HG02884 (cell line): ENCODE measurements at regions not wholly inside any gene's neighbourhood (a gene's known extent, or its start where the extent isn't known, plus 50 kb on each side); places are given as distances from the start of the nearest gene placed in this dataset.
"Not testable (repeated sequence)": the region's sequence is repeated elsewhere in the genome, so short reads cannot be mapped to it uniquely, and the experiment has no call there.

Source experiments
- ATAC-seq: cut with Tn5 transposase; IDR thresholded peaks from one replicate; pipeline ENCODE4 v1.9.1; 2021; ENCODE audit warnings: mild to moderate bottlenecking, moderate library complexity; ENCODE audit not compliant: unreplicated experiment

GRCh38 chr6:97669191-97670031 is 386.4 kb upstream of the MMS22L start:
- peak; percentile 97 for ATAC-seq

DNA sequence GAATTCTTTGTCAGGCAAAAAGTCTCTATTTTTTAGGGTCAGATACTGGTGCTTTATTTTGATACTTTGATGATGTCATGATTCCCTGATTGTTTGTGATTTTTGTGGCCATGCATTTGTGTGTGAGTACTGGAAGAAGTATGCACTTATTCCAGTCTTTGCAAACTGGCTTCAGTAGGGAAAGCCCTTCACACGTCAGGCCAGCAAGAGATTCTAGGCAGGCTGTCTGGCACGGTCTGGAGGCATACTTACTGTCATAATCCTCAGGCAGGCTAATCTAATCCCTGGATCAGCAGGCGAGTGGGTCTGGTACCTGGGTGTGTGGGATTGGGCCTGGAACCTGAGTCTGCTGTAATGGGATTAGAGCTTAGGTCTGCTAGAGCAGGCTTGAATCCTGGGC is 391.8 kb upstream of the MMS22L start:
- ATAC-seq: no peak

DNA sequence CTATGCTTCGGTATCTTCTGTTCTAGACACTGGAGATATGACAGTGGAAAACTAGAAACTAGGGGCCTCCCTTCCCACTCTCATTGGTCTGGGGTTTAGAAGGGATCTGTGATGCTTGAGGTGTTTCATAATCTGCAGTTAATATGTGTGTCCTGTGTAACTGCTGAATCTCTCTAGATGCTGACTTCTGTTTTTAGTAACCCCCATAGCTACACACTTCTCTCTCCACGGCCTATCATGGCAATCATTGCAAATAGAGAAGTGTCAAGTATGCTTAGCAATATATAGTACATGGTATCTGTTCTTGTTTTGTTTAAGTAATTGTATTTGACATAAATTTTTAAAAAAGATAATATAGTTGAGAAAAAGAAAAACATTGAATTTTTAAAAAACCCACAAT is 394.6 kb upstream of the MMS22L start:
- peak; percentile 51 for ATAC-seq

DNA sequence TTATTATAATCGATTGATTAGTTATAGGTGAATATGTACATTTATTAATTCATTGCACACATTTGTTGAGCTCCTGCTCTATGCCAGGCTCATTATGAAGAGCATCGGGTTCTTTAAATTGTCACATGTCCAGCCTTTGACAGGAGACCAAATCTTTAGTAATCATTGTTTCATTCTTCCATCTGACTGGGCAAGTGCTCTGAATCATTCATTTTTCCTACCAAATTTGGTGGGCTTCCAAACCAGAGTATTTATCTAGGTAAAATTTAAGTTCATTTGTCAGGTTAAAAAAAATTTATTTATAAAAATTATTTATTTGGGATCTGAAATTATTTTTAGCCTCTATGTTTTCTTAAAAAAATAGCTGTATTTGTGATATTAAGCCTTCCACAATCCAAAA is 404.9 kb upstream of the MMS22L start:
- ATAC-seq: no peak

GRCh38 chr6:97689078-97689754 is 406.2 kb upstream of the MMS22L start:
- ATAC-seq: no peak

DNA sequence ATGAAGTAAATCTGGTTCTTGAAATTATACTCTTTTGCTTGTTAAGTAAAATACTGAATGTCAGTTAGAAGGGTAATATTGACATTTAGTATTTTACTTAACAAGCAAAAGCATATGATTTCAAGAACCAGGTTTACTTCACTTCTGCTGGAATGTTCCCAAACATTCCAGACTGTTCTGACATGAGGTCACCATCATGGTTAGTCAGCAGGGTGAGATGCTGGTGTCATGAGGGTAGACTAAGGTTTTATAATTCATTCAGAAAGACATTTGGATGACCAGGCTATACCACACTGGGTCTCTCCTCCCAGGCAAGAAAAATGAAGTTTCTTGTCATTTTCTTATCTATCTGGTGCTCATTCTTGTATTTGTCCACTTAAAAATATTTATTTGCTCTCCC is 414.4 kb upstream of the MMS22L start:
- ATAC-seq: no peak

DNA sequence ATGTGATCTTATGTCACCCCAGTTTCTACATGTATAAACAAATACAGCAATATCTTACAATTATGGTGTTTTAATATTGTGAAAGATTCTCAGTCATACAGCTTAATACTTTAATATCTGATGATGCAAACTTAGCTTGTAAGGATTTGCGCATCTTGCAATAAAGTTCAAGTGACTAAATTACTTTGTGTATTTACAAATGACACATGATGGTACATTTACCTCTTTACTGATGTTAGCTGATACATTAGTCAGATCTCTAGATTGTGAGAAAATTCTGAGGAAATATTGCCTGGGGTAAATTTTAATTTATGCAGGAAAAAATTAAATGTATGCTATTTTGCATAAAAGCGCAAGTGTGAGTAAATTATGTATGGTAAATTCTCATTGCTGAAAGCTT is 418.8 kb upstream of the MMS22L start:
- no peak for ATAC-seq

GRCh38 chr6:97702248-97702647 is 419.2 kb upstream of the MMS22L start:
- no peak for ATAC-seq

- ATAC-seq: no peak
Measured at GRCh38 chr6:97703661-97704060, 420.6 kb upstream of the MMS22L start.

DNA sequence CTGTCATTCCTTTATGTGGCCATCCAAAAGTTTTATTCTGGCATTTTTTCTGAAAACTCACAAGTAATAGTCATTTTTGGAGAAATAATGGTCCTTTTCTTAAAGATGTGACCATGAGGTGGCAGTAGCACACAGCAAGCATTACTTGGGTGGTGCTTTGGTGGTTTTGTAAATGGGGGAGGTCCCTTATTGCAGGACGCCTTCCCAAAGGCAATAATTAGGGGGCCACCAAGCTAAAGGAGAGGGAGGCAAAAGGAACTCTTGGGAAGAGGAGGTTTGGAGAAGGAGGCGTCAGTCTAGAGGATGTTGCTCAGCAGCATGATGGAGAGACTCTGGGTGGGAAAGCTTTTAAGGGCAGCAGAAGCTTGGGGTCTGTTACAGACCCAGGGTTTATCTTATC is 422.6 kb upstream of the MMS22L start:
- ATAC-seq: no peak

DNA sequence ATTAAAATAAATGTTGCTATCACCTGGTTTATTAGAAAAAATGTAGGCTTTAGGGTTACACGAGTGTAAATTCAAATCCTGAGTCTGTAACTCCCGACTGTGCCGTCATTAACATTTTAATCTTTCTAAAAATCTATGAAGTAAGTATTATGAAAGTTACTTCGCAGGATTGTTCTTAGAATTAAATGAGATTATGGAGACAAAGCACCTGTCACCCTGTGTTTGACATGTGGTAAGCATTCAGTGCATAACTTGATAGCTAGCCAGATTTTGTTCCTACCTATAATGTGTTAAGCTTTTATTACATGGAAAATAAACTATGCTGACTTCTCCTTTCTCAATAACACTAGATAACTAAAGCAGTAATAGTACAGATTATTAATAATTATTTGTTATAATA is 429.7 kb upstream of the MMS22L start:
- ATAC-seq: no peak

DNA sequence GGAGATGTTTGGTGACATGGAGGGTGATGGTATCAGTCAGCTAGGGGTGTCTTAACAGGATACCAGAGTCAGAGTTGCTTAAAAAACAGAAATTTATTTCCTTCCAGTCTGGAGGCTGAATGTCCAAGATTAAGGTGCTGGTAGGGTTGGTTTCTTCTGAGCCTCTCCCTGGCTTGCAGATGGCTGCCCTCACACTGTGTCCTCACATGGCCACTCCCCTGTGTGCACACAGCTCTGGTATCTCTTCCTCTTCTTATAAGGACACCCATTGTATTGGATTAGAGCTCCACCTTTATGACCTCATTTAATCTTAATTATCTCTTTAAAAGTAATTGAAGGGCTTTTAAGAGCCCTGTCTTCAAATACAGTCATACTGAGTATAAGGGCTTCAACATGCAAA is 431.8 kb upstream of the MMS22L start:
- ATAC-seq: no peak

DNA sequence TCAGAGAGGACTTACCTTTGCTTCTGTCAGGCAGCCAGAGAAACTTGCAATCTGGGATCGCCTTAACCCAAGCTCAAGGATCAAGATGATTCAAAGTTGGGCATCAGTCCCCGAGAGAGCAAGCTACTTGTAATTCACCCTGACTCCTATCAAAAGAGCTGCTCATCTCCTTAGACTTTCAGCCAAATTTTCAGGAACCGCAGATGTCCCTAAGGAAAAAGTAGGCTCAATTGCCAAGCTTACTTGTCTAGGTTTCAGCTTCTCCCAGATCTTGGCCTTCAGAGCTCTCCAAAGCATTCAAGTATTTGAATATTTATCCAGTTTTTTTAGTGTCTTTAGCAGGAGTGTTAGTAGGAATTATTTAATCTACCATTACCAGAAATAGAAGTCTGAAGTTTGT is 434.1 kb upstream of the MMS22L start:
- no peak for ATAC-seq

GRCh38 chr6:97726378-97726777 is 443.4 kb upstream of the MMS22L start:
- ATAC-seq: no peak

GRCh38 chr6:97732045-97732444 is 449.0 kb upstream of the MMS22L start:
- no peak for ATAC-seq

- no peak for ATAC-seq
Measured at GRCh38 chr6:97757575-97757974, 474.6 kb upstream of the MMS22L start.

GRCh38 chr6:97765461-97765860 is 482.4 kb upstream of the MMS22L start:
- no peak for ATAC-seq

DNA sequence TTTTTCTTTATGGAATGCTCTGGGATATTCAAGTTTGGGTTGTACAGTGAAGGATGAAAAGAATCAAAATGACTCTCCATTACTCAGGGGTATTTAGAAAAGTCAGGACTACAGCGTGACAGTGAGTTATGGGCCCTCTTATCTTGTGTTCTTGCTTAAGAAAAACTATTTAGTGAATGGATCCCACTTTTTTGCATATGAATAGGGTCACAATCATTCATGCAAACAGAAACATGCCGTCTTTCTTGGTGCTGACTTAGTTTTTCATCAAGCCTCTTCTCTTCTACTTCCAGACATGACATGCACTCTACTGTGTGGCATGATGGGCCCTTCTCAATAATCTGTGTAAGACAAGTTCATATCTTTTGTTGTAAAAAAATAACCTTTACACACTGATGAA is 488.4 kb upstream of the MMS22L start:
- ATAC-seq: no peak

- ATAC-seq: no peak
Measured at GRCh38 chr6:97775012-97775411, 492.0 kb upstream of the MMS22L start.

DNA sequence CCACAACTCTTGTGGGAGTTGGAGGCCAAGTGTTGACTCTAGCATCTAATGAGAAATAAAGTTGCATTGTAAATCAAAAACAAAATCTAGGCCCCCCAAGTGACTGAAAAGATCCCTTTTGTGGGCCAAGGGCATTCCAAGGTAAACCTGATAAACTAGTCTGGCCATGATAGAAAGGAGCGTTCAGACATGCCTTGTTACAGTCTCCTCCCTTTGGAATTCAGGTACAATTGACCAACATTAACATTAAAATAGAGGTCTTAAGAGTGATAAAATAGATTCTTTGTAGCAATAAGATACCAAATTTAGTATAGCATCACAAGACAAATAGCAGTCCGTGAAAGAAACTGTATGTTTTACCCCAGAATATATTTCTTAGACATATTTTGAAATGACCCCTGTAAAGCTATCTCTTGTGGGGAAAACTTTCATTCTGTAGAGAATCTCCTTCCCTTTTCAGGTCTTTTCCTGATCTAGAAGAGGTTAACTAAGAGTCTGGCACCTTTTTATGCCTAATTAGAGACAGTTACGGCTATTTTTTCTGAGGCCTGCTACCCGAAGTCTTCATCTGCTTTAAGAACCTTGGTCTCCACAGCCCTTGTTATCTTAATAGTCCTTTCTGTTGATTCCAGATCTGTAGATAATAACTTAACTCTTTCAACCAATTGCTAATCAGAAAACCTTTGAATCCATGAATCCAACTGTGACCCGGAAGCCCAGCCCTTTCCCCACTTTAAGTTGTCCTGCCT is 495.4 kb upstream of the MMS22L start:
- no peak for ATAC-seq

DNA sequence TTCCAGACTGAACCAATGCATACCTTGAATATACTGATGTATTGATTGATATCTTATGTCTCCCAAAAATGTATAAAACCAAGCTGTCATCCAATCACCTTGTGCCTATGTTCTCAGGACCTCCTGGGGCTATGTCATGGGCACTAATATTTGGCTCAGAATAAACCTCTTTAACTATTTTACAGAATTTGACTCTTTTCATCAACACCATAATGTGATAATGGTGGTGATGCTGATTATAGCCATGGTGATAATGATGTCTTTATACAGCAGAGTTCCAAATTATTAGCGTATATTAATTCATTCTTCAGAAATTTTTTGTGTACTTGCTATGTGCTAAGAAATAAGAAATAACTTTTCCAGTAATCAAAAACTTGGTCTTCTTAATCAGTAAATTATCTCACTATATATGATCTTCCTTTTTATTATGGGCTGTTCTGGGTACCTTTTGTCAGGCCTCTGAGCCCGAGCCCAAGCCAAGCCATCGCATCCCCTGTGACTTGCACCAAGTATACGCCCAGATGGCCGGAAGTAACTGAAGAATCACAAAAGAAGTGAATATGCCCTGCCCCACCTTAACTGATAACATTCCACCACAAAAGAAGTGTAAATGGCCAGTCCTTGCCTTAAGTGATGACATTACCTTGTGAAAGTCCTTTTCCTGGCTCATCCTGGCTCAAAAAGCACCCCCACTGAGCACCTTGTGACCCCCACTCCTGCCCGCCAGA is 496.2 kb upstream of the MMS22L start:
- not testable (repeated sequence) for ATAC-seq
